NB4 (cell line): ENCODE measurements at regions not wholly inside any gene's neighbourhood (a gene's known extent, or its start where the extent isn't known, plus 50 kb on each side); places are given as distances from the start of the nearest gene placed in this dataset.

Source experiments
- DNase-seq: peaks from one replicate; pipeline ENCODE4 v3.0.0; 2010; ENCODE audit warnings: low read depth
- H3K4me3 ChIP-seq: one replicate; pipeline ENCODE4 v1.5.1; 2011; ENCODE audit warnings: mild to moderate bottlenecking, low read depth, low read length, moderate library complexity
- MYC ChIP-seq: IDR thresholded peaks from 2 replicates; pipeline ENCODE4 v1.6.1; 2011; ENCODE audit warnings: low read depth, low read length
- POLR2A ChIP-seq: IDR thresholded peaks from 2 replicates; pipeline ENCODE4 v1.6.1; 2011; ENCODE audit warnings: mild to moderate bottlenecking; ENCODE audit not compliant: insufficient read length; ENCODE audit errors: extremely low read depth
- TF ChIP-seq, protein P1 (sequence below): IDR thresholded peaks from 2 replicates; pipeline ENCODE4 v1.6.1; 2011; ENCODE audit warnings: low read depth, low read length
- TF ChIP-seq, protein P2 (sequence below): IDR thresholded peaks from one replicate; pipeline ENCODE4 v1.5.1; 2012; ENCODE audit warnings: low read depth, low read length

GRCh38 chr6:169313347-169314010 is 59.8 kb upstream of the THBS2 start:
- no peak for DNase-seq
- TF ChIP-seq, protein P1, sequence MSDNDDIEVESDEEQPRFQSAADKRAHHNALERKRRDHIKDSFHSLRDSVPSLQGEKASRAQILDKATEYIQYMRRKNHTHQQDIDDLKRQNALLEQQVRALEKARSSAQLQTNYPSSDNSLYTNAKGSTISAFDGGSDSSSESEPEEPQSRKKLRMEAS: no peak
- TF ChIP-seq, protein P2, sequence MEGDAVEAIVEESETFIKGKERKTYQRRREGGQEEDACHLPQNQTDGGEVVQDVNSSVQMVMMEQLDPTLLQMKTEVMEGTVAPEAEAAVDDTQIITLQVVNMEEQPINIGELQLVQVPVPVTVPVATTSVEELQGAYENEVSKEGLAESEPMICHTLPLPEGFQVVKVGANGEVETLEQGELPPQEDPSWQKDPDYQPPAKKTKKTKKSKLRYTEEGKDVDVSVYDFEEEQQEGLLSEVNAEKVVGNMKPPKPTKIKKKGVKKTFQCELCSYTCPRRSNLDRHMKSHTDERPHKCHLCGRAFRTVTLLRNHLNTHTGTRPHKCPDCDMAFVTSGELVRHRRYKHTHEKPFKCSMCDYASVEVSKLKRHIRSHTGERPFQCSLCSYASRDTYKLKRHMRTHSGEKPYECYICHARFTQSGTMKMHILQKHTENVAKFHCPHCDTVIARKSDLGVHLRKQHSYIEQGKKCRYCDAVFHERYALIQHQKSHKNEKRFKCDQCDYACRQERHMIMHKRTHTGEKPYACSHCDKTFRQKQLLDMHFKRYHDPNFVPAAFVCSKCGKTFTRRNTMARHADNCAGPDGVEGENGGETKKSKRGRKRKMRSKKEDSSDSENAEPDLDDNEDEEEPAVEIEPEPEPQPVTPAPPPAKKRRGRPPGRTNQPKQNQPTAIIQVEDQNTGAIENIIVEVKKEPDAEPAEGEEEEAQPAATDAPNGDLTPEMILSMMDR: no peak
- TF ChIP-seq POLR2A (no peak), MYC (no peak)
- no peak overlapping the region for H3K4me3 ChIP-seq

DNA sequence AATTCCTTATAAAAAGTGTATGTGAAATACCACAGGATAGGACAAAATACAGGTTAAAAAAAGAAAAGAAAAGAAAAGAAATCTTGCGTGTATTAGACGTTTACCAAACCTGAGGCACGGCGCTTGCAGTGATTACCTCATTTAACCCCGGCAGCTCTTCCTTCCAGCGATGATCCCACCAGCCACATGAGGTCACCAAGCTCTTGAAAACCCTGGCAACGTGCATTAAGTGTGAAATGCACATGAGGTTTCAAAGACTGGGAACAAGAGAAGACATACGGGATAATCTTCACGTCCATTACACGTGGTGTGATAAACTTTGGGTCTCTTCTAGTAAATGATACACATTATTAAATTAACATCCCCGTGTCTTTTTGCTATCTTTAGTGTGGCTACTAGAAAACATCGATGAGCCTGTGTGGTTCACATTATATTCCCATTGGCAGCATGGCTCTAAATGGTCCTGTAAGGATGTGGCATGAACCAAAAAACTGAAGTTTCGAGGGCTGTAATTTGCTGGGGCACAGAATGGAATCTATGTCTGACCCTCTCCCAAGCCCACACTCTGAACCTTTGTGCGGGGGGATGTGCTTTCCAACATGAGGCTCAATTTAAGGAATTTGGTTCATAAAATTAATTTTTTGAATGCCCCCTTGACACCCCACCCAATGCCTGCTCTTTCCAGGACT is 59.2 kb upstream of the THBS2 start:
- no peak for DNase-seq
- no peak overlapping the region for H3K4me3 ChIP-seq
- TF ChIP-seq, protein P1: no peak
- TF ChIP-seq, protein P2: no peak
- TF ChIP-seq MYC (no peak), POLR2A (no peak)

DNA sequence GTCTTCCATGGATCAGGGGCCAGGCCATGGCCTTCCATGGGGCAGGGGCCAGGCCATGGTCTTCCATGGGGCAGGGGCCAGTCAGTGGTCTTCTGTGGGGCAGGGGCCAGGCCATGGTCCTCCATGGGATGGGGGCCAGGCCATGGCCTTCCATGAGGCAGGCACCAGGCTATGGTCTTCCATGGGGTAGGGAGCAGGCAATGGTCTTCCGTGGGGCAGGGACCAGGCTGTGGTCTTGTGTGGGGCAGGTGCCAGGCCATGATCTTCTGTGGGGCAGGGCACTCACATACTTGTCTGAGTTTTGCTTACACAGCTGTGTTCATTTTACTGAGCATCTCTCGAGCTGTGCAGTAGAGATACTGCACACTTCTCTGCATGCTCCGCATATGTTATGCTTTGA is 57.3 kb upstream of the THBS2 start:
- TF ChIP-seq POLR2A: no peak
- TF ChIP-seq MYC: no peak
- TF ChIP-seq, protein P2: no peak
- TF ChIP-seq, protein P1: no peak
- DNase-seq: no peak
- H3K4me3 ChIP-seq: no peak overlapping the region
